OCI-LY3 (cell line): ENCODE measurements at regions not wholly inside any gene's neighbourhood (a gene's known extent, or its start where the extent isn't known, plus 50 kb on each side); places are given as distances from the start of the nearest gene placed in this dataset.

Source experiments
- H2AFZ ChIP-seq: fragments of 200-600, 300-600 bp; shearing (Covaris generic); 2 replicates; pipeline ENCODE4 v1.6.0; 2014; ENCODE audit warnings: antibody characterized with exemption, low read depth, low read length
- H3K27ac ChIP-seq: fragments of 200-600, 300-600 bp; sonication (generic); 2 replicates; pipeline ENCODE4 v1.5.1; 2014; ENCODE audit warnings: mild to moderate bottlenecking, low read length, moderate library complexity, mixed read lengths
- H3K27me3 ChIP-seq: fragments of 200-600, 300-600 bp; sonication (generic); 2 replicates; pipeline ENCODE4 v1.6.1; 2014; ENCODE audit warnings: low read depth, low read length, mixed read lengths
- H3K36me3 ChIP-seq: fragments of 200-600, 300-600 bp; sonication (generic); replicated peaks from 2 replicates; pipeline ENCODE3; 2014; ENCODE audit warnings: low read depth, low read length, mixed read lengths
- H3K4me1 ChIP-seq: fragments of 300-600, 200-600 bp; sonication (generic); 2 replicates; pipeline ENCODE4 v1.6.1; 2014; ENCODE audit warnings: low read length, mixed read lengths
- H3K4me2 ChIP-seq: fragments of 200-600, 300-600 bp; sonication (generic); 2 replicates; pipeline ENCODE4 v1.6.1; 2014; ENCODE audit warnings: low read length, mixed read lengths
- H3K4me3 ChIP-seq: fragments of 300-600, 200-600 bp; sonication (generic); 2 replicates; pipeline ENCODE4 v1.5.1; 2014; ENCODE audit warnings: antibody characterized with exemption, mild to moderate bottlenecking, low read length, moderate library complexity
- H3K79me2 ChIP-seq: fragments of 300-600, 200-600 bp; shearing (Covaris generic); 2 replicates; pipeline ENCODE4 v1.6.1; 2014; ENCODE audit warnings: mild to moderate bottlenecking, low read length, mixed read lengths
- H3K9ac ChIP-seq: fragments of 300-600, 200-600 bp; shearing (Covaris generic); 2 replicates; pipeline ENCODE4 v1.6.0; 2014; ENCODE audit warnings: mild to moderate bottlenecking, low read length, moderate library complexity
- H3K9me3 ChIP-seq: fragments of 200-600, 300-600 bp; shearing (Covaris generic); 2 replicates; pipeline ENCODE4 v1.6.1; 2014; ENCODE audit warnings: low read length, mixed read lengths; ENCODE audit not compliant: insufficient read depth
- H4K20me1 ChIP-seq: fragments of 200-600, 300-600 bp; sonication (generic); 2 replicates; pipeline ENCODE4 v1.6.1; 2016; ENCODE audit warnings: low read length, mixed read lengths; ENCODE audit not compliant: insufficient read depth
- CTCF ChIP-seq: fragments of 200-600, 300-600 bp; sonication (generic); IDR thresholded peaks from 2 replicates; pipeline ENCODE4 v1.5.1; 2014; ENCODE audit warnings: antibody characterized with exemption, low read length, low read depth
- EZH2phosphoT487 ChIP-seq: fragments of 200-600 bp; shearing (Covaris generic); IDR thresholded peaks from 2 replicates; pipeline ENCODE4 v1.6.1; 2018; ENCODE audit warnings: antibody characterized with exemption, mixed run types, low read depth

GRCh38 chr1:209400351-209401220, 182.9 kb upstream of the CAMK1G start:
- peaks cover 10% of the 10 kb centered on the region for H3K4me1 ChIP-seq
- TF ChIP-seq CTCF (no peak), EZH2phosphoT487 (no peak)
- no peaks in the 10 kb centered on the region for H3K79me2 ChIP-seq
- no peaks in the 10 kb centered on the region for H4K20me1 ChIP-seq
- no peaks in the 10 kb centered on the region for H3K9me3 ChIP-seq
- no peak overlapping the region for H2AFZ ChIP-seq
- no peaks in the 10 kb centered on the region for H3K36me3 ChIP-seq
- H3K27me3 ChIP-seq = peaks cover 42% of the 10 kb centered on the region
- no peak overlapping the region for H3K4me3 ChIP-seq
- no peak overlapping the region for H3K27ac ChIP-seq
- H3K4me2 ChIP-seq = no peak overlapping the region
- H3K9ac ChIP-seq = no peak overlapping the region

GRCh38 chr1:209402697-209403096, 180.8 kb upstream of the CAMK1G start:
- Histone ChIP-seq H3K4me3 (no peak overlapping the region), H3K4me1 (peaks cover 17% of the 10 kb centered on the region), H3K9me3 (no peaks in the 10 kb centered on the region), H3K9ac (no peak overlapping the region), H2AFZ (no peak overlapping the region), H3K36me3 (no peaks in the 10 kb centered on the region), H3K27me3 (peaks cover 39% of the 10 kb centered on the region), H3K4me2 (no peak overlapping the region), H3K79me2 (no peaks in the 10 kb centered on the region), H4K20me1 (no peaks in the 10 kb centered on the region), H3K27ac (no peak overlapping the region)
- no peak for TF ChIP-seq EZH2phosphoT487

GRCh38 chr1:209403921-209404320, 179.6 kb upstream of the CAMK1G start:
- Histone ChIP-seq H3K4me2 (no peak overlapping the region), H3K36me3 (no peaks in the 10 kb centered on the region), H3K27me3 (peaks cover 43% of the 10 kb centered on the region), H3K9me3 (no peaks in the 10 kb centered on the region), H2AFZ (no peak overlapping the region), H3K4me1 (peaks cover 17% of the 10 kb centered on the region), H3K4me3 (no peak overlapping the region), H3K27ac (no peak overlapping the region), H3K79me2 (no peaks in the 10 kb centered on the region), H4K20me1 (no peaks in the 10 kb centered on the region), H3K9ac (no peak overlapping the region)
- TF ChIP-seq EZH2phosphoT487 (no peak), CTCF (no peak)

GRCh38 chr1:209404577-209404976, 178.9 kb upstream of the CAMK1G start:
- no peak overlapping the region for H3K27ac ChIP-seq
- no peaks in the 10 kb centered on the region for H3K79me2 ChIP-seq
- H2AFZ ChIP-seq = no peak overlapping the region
- peaks cover 17% of the 10 kb centered on the region for H3K4me1 ChIP-seq
- no peak overlapping the region for H3K9ac ChIP-seq
- no peak overlapping the region; the same call in 1 of the 2 replicates for H3K4me2 ChIP-seq
- H4K20me1 ChIP-seq = no peaks in the 10 kb centered on the region
- H3K27me3 ChIP-seq = peaks cover 43% of the 10 kb centered on the region
- H3K4me3 ChIP-seq = no peak overlapping the region
- TF ChIP-seq EZH2phosphoT487 (no peak), CTCF (no peak)
- no peaks in the 10 kb centered on the region for H3K9me3 ChIP-seq
- H3K36me3 ChIP-seq = no peaks in the 10 kb centered on the region
